ENCODE measurements at regions not wholly inside any gene's neighbourhood (a gene's known extent, or its start where the extent isn't known, plus 50 kb on each side); places are given as distances from the start of the nearest gene placed in this dataset.
"Not testable (repeated sequence)": the region's sequence is repeated elsewhere in the genome, so short reads cannot be mapped to it uniquely, and the experiment has no call there.

- no peaks in the 10 kb centered on the region for H3K27me3 ChIP-seq (ENCODE audit: control insufficient read depth in 1 of 2, insufficient read depth in 1 of 2, low read length in 2 of 2)
- H2BK5ac ChIP-seq (ENCODE audit: low read depth, low read length, poor library complexity, severe bottlenecking), result no peak overlapping the region
- H3K36me3 ChIP-seq (ENCODE audit: control insufficient read depth in 1 of 2, insufficient read depth in 2 of 2, low read depth in 1 of 2, low read length in 2 of 2), result no peaks in the 10 kb centered on the region
- H4K8ac ChIP-seq (ENCODE audit: low read length), result no peak overlapping the region
- H4K91ac ChIP-seq (ENCODE audit: low read length), result no peak overlapping the region
- DNase-seq, result no peak
- H3K23ac ChIP-seq (ENCODE audit: low read length in 2 of 2), result no peak overlapping the region
- no peaks in the 10 kb centered on the region for H3K4me1 ChIP-seq (ENCODE audit: control insufficient read depth, insufficient read depth, low read depth, low read length)
- no peak overlapping the region for H3K9ac ChIP-seq (ENCODE audit: low read length)
- H2BK120ac ChIP-seq (ENCODE audit: low read depth, low read length), result no peak overlapping the region
- no peak overlapping the region for H3K27ac ChIP-seq (ENCODE audit: low read length, poor library complexity, severe bottlenecking)
- H3K14ac ChIP-seq (ENCODE audit: low read length in 2 of 2), result no peak overlapping the region
- no peak overlapping the region for H3K4me3 ChIP-seq (ENCODE audit: insufficient read depth in 1 of 2, low read depth in 1 of 2, low read length in 2 of 2)
- no peak overlapping the region for H2AK5ac ChIP-seq (ENCODE audit: low read length, severe bottlenecking)
- no peak overlapping the region for H2BK12ac ChIP-seq (ENCODE audit: low read length in 2 of 2)
- H3K4ac ChIP-seq (ENCODE audit: low read depth in 1 of 2, low read length in 2 of 2), result no peak overlapping the region
- H2AFZ ChIP-seq (ENCODE audit: low read depth, low read length), result no peak overlapping the region
- no peak overlapping the region for H2BK15ac ChIP-seq (ENCODE audit: low read depth, poor library complexity, severe bottlenecking)
- H3K9me3 ChIP-seq (ENCODE audit: control insufficient read depth, low read length), result no peaks in the 10 kb centered on the region
- H3K4me2 ChIP-seq (ENCODE audit: low read length, poor library complexity, severe bottlenecking), result no peak overlapping the region
- H3K18ac ChIP-seq (ENCODE audit: low read depth in 1 of 2, low read length in 2 of 2), result no peak overlapping the region
- H3K79me1 ChIP-seq (replicated peaks; ENCODE audit: low read length, poor library complexity, severe bottlenecking), result no peaks in the 10 kb centered on the region
Measured at GRCh38 chr10:6678956-6679355, 98.9 kb upstream of the PRKCQ start.

- no peak overlapping the region for H2BK15ac ChIP-seq (ENCODE audit: low read depth, poor library complexity, severe bottlenecking)
- H3K18ac ChIP-seq (ENCODE audit: low read depth in 1 of 2, low read length in 2 of 2), result no peak overlapping the region
- H3K36me3 ChIP-seq (ENCODE audit: control insufficient read depth in 1 of 2, insufficient read depth in 2 of 2, low read depth in 1 of 2, low read length in 2 of 2), result no peaks in the 10 kb centered on the region
- H3K27ac ChIP-seq (ENCODE audit: low read length, poor library complexity, severe bottlenecking), result no peak overlapping the region
- H3K4me3 ChIP-seq (ENCODE audit: insufficient read depth in 1 of 2, low read depth in 1 of 2, low read length in 2 of 2), result peak overlapping the region in 1 of 2 experiments; percentile 15
- H3K4me2 ChIP-seq (ENCODE audit: low read length, poor library complexity, severe bottlenecking), result no peak overlapping the region
- H4K8ac ChIP-seq (ENCODE audit: low read length), result no peak overlapping the region
- H3K14ac ChIP-seq (ENCODE audit: low read length in 2 of 2), result no peak overlapping the region
- no peak overlapping the region for H2AFZ ChIP-seq (ENCODE audit: low read depth, low read length)
- no peak overlapping the region for H2BK12ac ChIP-seq (ENCODE audit: low read length in 2 of 2)
- no peak overlapping the region for H3K23ac ChIP-seq (ENCODE audit: low read length in 2 of 2)
- H2BK5ac ChIP-seq (ENCODE audit: low read depth, low read length, poor library complexity, severe bottlenecking), result no peak overlapping the region
- no peaks in the 10 kb centered on the region for H3K4me1 ChIP-seq (ENCODE audit: control insufficient read depth, insufficient read depth, low read depth, low read length)
- WGBS, result 14% methylated on average over 6 of the region's 9 CpGs
- H3K79me1 ChIP-seq (replicated peaks; ENCODE audit: low read length, poor library complexity, severe bottlenecking), result no peaks in the 10 kb centered on the region
- no peaks in the 10 kb centered on the region for H3K27me3 ChIP-seq (ENCODE audit: control insufficient read depth in 1 of 2, insufficient read depth in 1 of 2, low read length in 2 of 2)
- no peak overlapping the region for H2AK5ac ChIP-seq (ENCODE audit: low read length, severe bottlenecking)
- no peak overlapping the region for H4K91ac ChIP-seq (ENCODE audit: low read length)
- H3K9me3 ChIP-seq (ENCODE audit: control insufficient read depth, low read length), result no peaks in the 10 kb centered on the region
- H3K4ac ChIP-seq (ENCODE audit: low read depth in 1 of 2, low read length in 2 of 2), result no peak overlapping the region
- no peak overlapping the region for H2BK120ac ChIP-seq (ENCODE audit: low read depth, low read length)
- peak; percentile 55 for DNase-seq
- peak overlapping the region; percentile 39 for H3K9ac ChIP-seq (ENCODE audit: low read length)
Measured at GRCh38 chr10:6678211-6678803, 98.2 kb upstream of the PRKCQ start.

- H3K4me2 ChIP-seq (ENCODE audit: low read length, poor library complexity, severe bottlenecking); H2BK12ac ChIP-seq (ENCODE audit: low read length in 2 of 2); H3K79me1 ChIP-seq (replicated peaks; ENCODE audit: low read length, poor library complexity, severe bottlenecking); H4K91ac ChIP-seq (ENCODE audit: low read length); H2BK120ac ChIP-seq (ENCODE audit: low read depth, low read length); H3K4me1 ChIP-seq (ENCODE audit: control insufficient read depth, insufficient read depth, low read depth, low read length); H3K9ac ChIP-seq (ENCODE audit: low read length); H2AK5ac ChIP-seq (ENCODE audit: low read length, severe bottlenecking); DNase-seq; H2BK5ac ChIP-seq (ENCODE audit: low read depth, low read length, poor library complexity, severe bottlenecking); H3K14ac ChIP-seq (ENCODE audit: low read length in 2 of 2); H2AFZ ChIP-seq (ENCODE audit: low read depth, low read length); H3K18ac ChIP-seq (ENCODE audit: low read depth in 1 of 2, low read length in 2 of 2); H3K9me3 ChIP-seq (ENCODE audit: control insufficient read depth, low read length); H3K27me3 ChIP-seq (ENCODE audit: control insufficient read depth in 1 of 2, insufficient read depth in 1 of 2, low read length in 2 of 2); H3K36me3 ChIP-seq (ENCODE audit: control insufficient read depth in 1 of 2, insufficient read depth in 2 of 2, low read depth in 1 of 2, low read length in 2 of 2); H4K8ac ChIP-seq (ENCODE audit: low read length); H3K4me3 ChIP-seq (ENCODE audit: insufficient read depth in 1 of 2, low read depth in 1 of 2, low read length in 2 of 2); H3K27ac ChIP-seq (ENCODE audit: low read length, poor library complexity, severe bottlenecking); H2BK15ac ChIP-seq (ENCODE audit: low read depth, poor library complexity, severe bottlenecking); H3K4ac ChIP-seq (ENCODE audit: low read depth in 1 of 2, low read length in 2 of 2); H3K23ac ChIP-seq (ENCODE audit: low read length in 2 of 2): not testable (repeated sequence)
- 95% methylated on average over 3 of the region's 5 CpGs for WGBS
Measured at GRCh38 chr10:6677129-6677528, 97.1 kb upstream of the PRKCQ start.

GRCh38 chr10:6674291-6674690 lies 94.2 kb upstream of the PRKCQ start:
- 80% methylated on average over 3 of the region's 3 CpGs for WGBS
- Histone ChIP-seq H3K4me3 (ENCODE audit: insufficient read depth in 1 of 2, low read depth in 1 of 2, low read length in 2 of 2) (no peak overlapping the region), H3K4me1 (ENCODE audit: control insufficient read depth, insufficient read depth, low read depth, low read length) (no peaks in the 10 kb centered on the region), H3K4me2 (ENCODE audit: low read length, poor library complexity, severe bottlenecking) (no peak overlapping the region), H3K9ac (ENCODE audit: low read length) (no peak overlapping the region), H2BK12ac (ENCODE audit: low read length in 2 of 2) (no peak overlapping the region), H2BK5ac (ENCODE audit: low read depth, low read length, poor library complexity, severe bottlenecking) (no peak overlapping the region), H3K79me1 (replicated peaks; ENCODE audit: low read length, poor library complexity, severe bottlenecking) (no peaks in the 10 kb centered on the region), H3K27ac (ENCODE audit: low read length, poor library complexity, severe bottlenecking) (no peak overlapping the region), H2AK5ac (ENCODE audit: low read length, severe bottlenecking) (no peak overlapping the region), H4K91ac (ENCODE audit: low read length) (no peak overlapping the region), H2BK15ac (ENCODE audit: low read depth, poor library complexity, severe bottlenecking) (no peak overlapping the region), H3K27me3 (ENCODE audit: control insufficient read depth in 1 of 2, insufficient read depth in 1 of 2, low read length in 2 of 2) (no peaks in the 10 kb centered on the region), H4K8ac (ENCODE audit: low read length) (no peak overlapping the region), H2AFZ (ENCODE audit: low read depth, low read length) (no peak overlapping the region), H3K4ac (ENCODE audit: low read depth in 1 of 2, low read length in 2 of 2) (no peak overlapping the region), H3K14ac (ENCODE audit: low read length in 2 of 2) (no peak overlapping the region), H3K36me3 (ENCODE audit: control insufficient read depth in 1 of 2, insufficient read depth in 2 of 2, low read depth in 1 of 2, low read length in 2 of 2) (no peaks in the 10 kb centered on the region), H3K18ac (ENCODE audit: low read depth in 1 of 2, low read length in 2 of 2) (no peak overlapping the region), H2BK120ac (ENCODE audit: low read depth, low read length) (no peak overlapping the region), H3K23ac (ENCODE audit: low read length in 2 of 2) (no peak overlapping the region), H3K9me3 (ENCODE audit: control insufficient read depth, low read length) (no peaks in the 10 kb centered on the region)
- no peak for DNase-seq

Measured in mesenchymal stem cell (in vitro differentiated cells and primary cell).